ENCODE measurements at regions not wholly inside any gene's neighbourhood (a gene's known extent, or its start where the extent isn't known, plus 50 kb on each side); places are given as distances from the start of the nearest gene placed in this dataset.

DNA sequence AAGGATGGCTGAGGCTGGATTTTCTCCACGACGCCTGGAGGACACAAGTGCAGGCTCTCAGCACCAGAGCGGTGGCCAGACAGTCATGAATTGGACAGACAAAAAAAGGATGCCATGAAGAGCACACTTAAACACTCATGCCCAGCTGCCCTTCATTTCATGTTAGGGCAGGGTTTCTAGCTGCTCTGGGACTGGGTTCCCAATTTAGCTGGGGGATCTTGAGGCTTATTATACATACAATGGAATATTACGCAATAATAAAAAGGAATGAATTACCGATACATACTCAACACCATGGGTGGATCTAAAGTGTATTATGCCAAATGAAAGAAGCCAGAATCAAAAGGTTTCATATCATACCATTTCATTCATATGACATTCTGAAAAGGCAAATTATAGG, 512.1 kb upstream of the LRRC4C start:
- Histone ChIP-seq H2BK5ac (ENCODE audit: low read depth, low read length, poor library complexity) (no peak overlapping the region), H3K27ac (ENCODE audit: low read depth, low read length) (no peak overlapping the region), H3K4me1 (ENCODE audit: control insufficient read depth in 1 of 2, insufficient read depth in 2 of 2, low read length in 2 of 2) (no peaks in the 10 kb centered on the region), H3K4me3 (ENCODE audit: low read depth, low read length) (no peak overlapping the region), H4K91ac (ENCODE audit: low read depth, low read length) (no peak overlapping the region), H3K9ac (ENCODE audit: low read length) (no peak overlapping the region), H2BK120ac (ENCODE audit: insufficient read depth, low read length, poor library complexity) (no peak overlapping the region), H3K9me3 (ENCODE audit: insufficient read depth, low read depth, low read length) (no peaks in the 10 kb centered on the region), H3K14ac (ENCODE audit: low read length) (no peak overlapping the region), H3K79me2 (ENCODE audit: control insufficient read depth, insufficient read depth, low read length, poor library complexity) (no peaks in the 10 kb centered on the region), H4K8ac (ENCODE audit: low read depth, low read length) (no peak overlapping the region), H2BK12ac (ENCODE audit: low read length) (no peak overlapping the region), H3K79me1 (ENCODE audit: low read length) (no peaks in the 10 kb centered on the region), H3K36me3 (ENCODE audit: control insufficient read depth in 1 of 2, insufficient read depth in 2 of 2, low read length in 2 of 2) (no peaks in the 10 kb centered on the region), H3K23ac (ENCODE audit: low read length) (no peak overlapping the region), H2AK5ac (ENCODE audit: low read length) (no peak overlapping the region), H4K12ac (ENCODE audit: low read depth, low read length) (no peak overlapping the region), H3K27me3 (ENCODE audit: insufficient read depth, low read length) (no peaks in the 10 kb centered on the region), H2AFZ (ENCODE audit: insufficient read depth, low read length, poor library complexity) (no peak overlapping the region), H3K4ac (ENCODE audit: low read depth, low read length) (no peak overlapping the region), H3K18ac (ENCODE audit: low read length) (no peak overlapping the region), H3K4me2 (ENCODE audit: low read length) (no peak overlapping the region)
- no peak for DNase-seq
- WGBS (ENCODE audit: extremely low coverage, insufficient coverage, insufficient read length) = no CpG with 5 or more reads among the region's 5 CpGs

- no CpG with 5 or more reads among the region's 2 CpGs for WGBS (ENCODE audit: extremely low coverage, insufficient coverage, insufficient read length)
- Histone ChIP-seq H3K4ac (ENCODE audit: low read depth, low read length) (no peak overlapping the region), H2BK120ac (ENCODE audit: insufficient read depth, low read length, poor library complexity) (no peak overlapping the region), H3K14ac (ENCODE audit: low read length) (no peak overlapping the region), H2AFZ (ENCODE audit: insufficient read depth, low read length, poor library complexity) (no peak overlapping the region), H3K4me3 (ENCODE audit: low read depth, low read length) (no peak overlapping the region), H2BK12ac (ENCODE audit: low read length) (no peak overlapping the region), H3K27me3 (ENCODE audit: insufficient read depth, low read length) (no peaks in the 10 kb centered on the region), H3K4me2 (ENCODE audit: low read length) (no peak overlapping the region), H4K8ac (ENCODE audit: low read depth, low read length) (no peak overlapping the region), H3K27ac (ENCODE audit: low read depth, low read length) (no peak overlapping the region), H3K4me1 (ENCODE audit: control insufficient read depth in 1 of 2, insufficient read depth in 2 of 2, low read length in 2 of 2) (no peaks in the 10 kb centered on the region), H3K9ac (ENCODE audit: low read length) (no peak overlapping the region), H4K91ac (ENCODE audit: low read depth, low read length) (no peak overlapping the region), H3K18ac (ENCODE audit: low read length) (no peak overlapping the region), H3K36me3 (ENCODE audit: control insufficient read depth in 1 of 2, insufficient read depth in 2 of 2, low read length in 2 of 2) (no peaks in the 10 kb centered on the region), H3K9me3 (ENCODE audit: insufficient read depth, low read depth, low read length) (no peaks in the 10 kb centered on the region), H2AK5ac (ENCODE audit: low read length) (no peak overlapping the region), H4K12ac (ENCODE audit: low read depth, low read length) (no peak overlapping the region), H3K79me2 (ENCODE audit: control insufficient read depth, insufficient read depth, low read length, poor library complexity) (no peaks in the 10 kb centered on the region), H2BK5ac (ENCODE audit: low read depth, low read length, poor library complexity) (no peak overlapping the region), H3K23ac (ENCODE audit: low read length) (no peak overlapping the region), H3K79me1 (ENCODE audit: low read length) (no peaks in the 10 kb centered on the region)
- no peak for DNase-seq
Observed at GRCh38 chr11:41978945-41979344, 519.5 kb upstream of the LRRC4C start.

- H3K79me1 ChIP-seq (ENCODE audit: low read length) = no peaks in the 10 kb centered on the region
- no peak overlapping the region for H4K91ac ChIP-seq (ENCODE audit: low read depth, low read length)
- no peak overlapping the region for H3K27ac ChIP-seq (ENCODE audit: low read depth, low read length)
- no peak overlapping the region for H3K23ac ChIP-seq (ENCODE audit: low read length)
- no peaks in the 10 kb centered on the region for H3K36me3 ChIP-seq (ENCODE audit: control insufficient read depth in 1 of 2, insufficient read depth in 2 of 2, low read length in 2 of 2)
- no peak overlapping the region for H3K4me3 ChIP-seq (ENCODE audit: low read depth, low read length)
- H3K14ac ChIP-seq (ENCODE audit: low read length) = no peak overlapping the region
- no peak overlapping the region for H3K18ac ChIP-seq (ENCODE audit: low read length)
- H2BK12ac ChIP-seq (ENCODE audit: low read length) = no peak overlapping the region
- no peaks in the 10 kb centered on the region for H3K4me1 ChIP-seq (ENCODE audit: control insufficient read depth in 1 of 2, insufficient read depth in 2 of 2, low read length in 2 of 2)
- no peak overlapping the region for H4K12ac ChIP-seq (ENCODE audit: low read depth, low read length)
- no peak overlapping the region for H2AFZ ChIP-seq (ENCODE audit: insufficient read depth, low read length, poor library complexity)
- H3K9me3 ChIP-seq (ENCODE audit: insufficient read depth, low read depth, low read length) = no peaks in the 10 kb centered on the region
- no peaks in the 10 kb centered on the region for H3K27me3 ChIP-seq (ENCODE audit: insufficient read depth, low read length)
- no peak overlapping the region for H3K4ac ChIP-seq (ENCODE audit: low read depth, low read length)
- H3K79me2 ChIP-seq (ENCODE audit: control insufficient read depth, insufficient read depth, low read length, poor library complexity) = no peaks in the 10 kb centered on the region
- no peak overlapping the region for H2BK5ac ChIP-seq (ENCODE audit: low read depth, low read length, poor library complexity)
- no peak overlapping the region for H4K8ac ChIP-seq (ENCODE audit: low read depth, low read length)
- WGBS (ENCODE audit: extremely low coverage, insufficient coverage, insufficient read length) = no CpG with 5 or more reads among the region's 2 CpGs
- H2AK5ac ChIP-seq (ENCODE audit: low read length) = no peak overlapping the region
- no peak overlapping the region for H3K9ac ChIP-seq (ENCODE audit: low read length)
- DNase-seq = no peak
- no peak overlapping the region for H3K4me2 ChIP-seq (ENCODE audit: low read length)
- H2BK120ac ChIP-seq (ENCODE audit: insufficient read depth, low read length, poor library complexity) = no peak overlapping the region
Observed at GRCh38 chr11:41980741-41981140, 521.3 kb upstream of the LRRC4C start.

DNA sequence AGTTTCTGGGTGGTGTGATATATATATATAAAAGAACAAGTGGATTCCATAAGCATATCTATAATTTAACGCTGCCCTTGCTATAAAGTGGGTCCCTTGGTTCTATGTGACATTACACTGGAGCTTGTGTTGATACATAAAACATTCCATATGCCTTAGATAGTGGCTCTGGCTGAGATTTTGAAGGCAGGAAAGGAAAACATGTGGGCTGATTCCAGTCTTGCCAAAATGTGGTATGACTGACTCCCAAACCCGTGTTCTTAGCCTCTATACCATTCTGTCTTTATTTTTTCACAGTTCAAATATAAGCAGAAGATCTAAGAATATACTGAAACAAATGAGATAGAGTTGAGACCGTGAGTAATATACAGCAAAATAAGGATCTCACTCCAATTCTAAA, 522.8 kb upstream of the LRRC4C start:
- Histone ChIP-seq H2BK120ac (ENCODE audit: insufficient read depth, low read length, poor library complexity) (no peak overlapping the region), H3K4ac (ENCODE audit: low read depth, low read length) (no peak overlapping the region), H3K18ac (ENCODE audit: low read length) (no peak overlapping the region), H3K9ac (ENCODE audit: low read length) (no peak overlapping the region), H4K91ac (ENCODE audit: low read depth, low read length) (no peak overlapping the region), H3K9me3 (ENCODE audit: insufficient read depth, low read depth, low read length) (no peaks in the 10 kb centered on the region), H4K12ac (ENCODE audit: low read depth, low read length) (no peak overlapping the region), H4K8ac (ENCODE audit: low read depth, low read length) (no peak overlapping the region), H3K79me1 (ENCODE audit: low read length) (no peaks in the 10 kb centered on the region), H2AK5ac (ENCODE audit: low read length) (no peak overlapping the region), H3K14ac (ENCODE audit: low read length) (no peak overlapping the region), H3K4me3 (ENCODE audit: low read depth, low read length) (no peak overlapping the region), H3K23ac (ENCODE audit: low read length) (no peak overlapping the region), H2AFZ (ENCODE audit: insufficient read depth, low read length, poor library complexity) (no peak overlapping the region), H2BK12ac (ENCODE audit: low read length) (no peak overlapping the region), H3K79me2 (ENCODE audit: control insufficient read depth, insufficient read depth, low read length, poor library complexity) (no peaks in the 10 kb centered on the region), H3K27ac (ENCODE audit: low read depth, low read length) (no peak overlapping the region), H3K4me2 (ENCODE audit: low read length) (no peak overlapping the region), H2BK5ac (ENCODE audit: low read depth, low read length, poor library complexity) (no peak overlapping the region), H3K4me1 (ENCODE audit: control insufficient read depth in 1 of 2, insufficient read depth in 2 of 2, low read length in 2 of 2) (no peaks in the 10 kb centered on the region), H3K27me3 (ENCODE audit: insufficient read depth, low read length) (no peaks in the 10 kb centered on the region), H3K36me3 (ENCODE audit: control insufficient read depth in 1 of 2, insufficient read depth in 2 of 2, low read length in 2 of 2) (no peaks in the 10 kb centered on the region)
- no CpG with 5 or more reads among the region's 3 CpGs for WGBS (ENCODE audit: extremely low coverage, insufficient coverage, insufficient read length)
- no peak for DNase-seq
